ENCODE measurements at regions not wholly inside any gene's neighbourhood (a gene's known extent, or its start where the extent isn't known, plus 50 kb on each side); places are given as distances from the start of the nearest gene placed in this dataset.

GRCh38 chr9:89732295-89732938, 127.6 kb downstream of the GADD45G start:
- peaks cover 18% of the 10 kb centered on the region for H3K4me1 Mint-ChIP-seq
- DNase-seq (ENCODE audit: low spot score in 2 of 2, unreplicated experiment in 2 of 2), result no peak
- no peaks in the 10 kb centered on the region for H3K9me3 Mint-ChIP-seq
- H3K27ac Mint-ChIP-seq, result no peak overlapping the region
- H3K4me3 Mint-ChIP-seq, result no peak overlapping the region
- no peaks in the 10 kb centered on the region for H3K27me3 Mint-ChIP-seq (ENCODE audit: low read depth)
- no peaks in the 10 kb centered on the region for H3K36me3 Mint-ChIP-seq
- TF ChIP-seq CTCF (IDR thresholded peaks at IDR 0.05; ENCODE audit: unreplicated experiment), result no peak

GRCh38 chr9:89732939-89733324, 128.1 kb downstream of the GADD45G start:
- no peaks in the 10 kb centered on the region for H3K27me3 Mint-ChIP-seq (ENCODE audit: low read depth)

GRCh38 chr9:89734600-89735041, 129.8 kb downstream of the GADD45G start:
- Mint-ChIP-seq H3K4me1 (peaks cover 14% of the 10 kb centered on the region), H3K4me3 (no peak overlapping the region), H3K36me3 (no peaks in the 10 kb centered on the region), H3K9me3 (no peaks in the 10 kb centered on the region), H3K27ac (no peak overlapping the region), H3K27me3 (ENCODE audit: low read depth) (no peaks in the 10 kb centered on the region)
- TF ChIP-seq CTCF (IDR thresholded peaks at IDR 0.05; ENCODE audit: unreplicated experiment), result no peak
- no peak for DNase-seq (ENCODE audit: low spot score in 2 of 2, unreplicated experiment in 2 of 2)

More at GRCh38 chr9:89732939-89733324, 128.1 kb downstream of the GADD45G start:
- no peaks in the 10 kb centered on the region for H3K36me3 Mint-ChIP-seq
- H3K4me3 Mint-ChIP-seq, result no peak overlapping the region
- H3K27ac Mint-ChIP-seq, result no peak overlapping the region
- peaks cover 18% of the 10 kb centered on the region for H3K4me1 Mint-ChIP-seq
- no peak for DNase-seq (ENCODE audit: low spot score in 2 of 2, unreplicated experiment in 2 of 2)
- no peak for TF ChIP-seq CTCF (IDR thresholded peaks at IDR 0.05; ENCODE audit: unreplicated experiment)
- H3K9me3 Mint-ChIP-seq, result no peaks in the 10 kb centered on the region

GRCh38 chr9:89738137-89738932, 133.5 kb downstream of the GADD45G start:
- no peak for TF ChIP-seq CTCF (IDR thresholded peaks at IDR 0.05; ENCODE audit: unreplicated experiment)
- no peak overlapping the region for H3K4me3 Mint-ChIP-seq

GRCh38 chr9:89739511-89739910, 134.7 kb downstream of the GADD45G start:
- H3K27me3 Mint-ChIP-seq (ENCODE audit: low read depth), result no peaks in the 10 kb centered on the region

More at GRCh38 chr9:89738137-89738932, 133.5 kb downstream of the GADD45G start:
- Mint-ChIP-seq H3K36me3 (no peaks in the 10 kb centered on the region), H3K27ac (no peak overlapping the region), H3K4me1 (peaks cover 2% of the 10 kb centered on the region), H3K27me3 (ENCODE audit: low read depth) (no peaks in the 10 kb centered on the region), H3K9me3 (no peaks in the 10 kb centered on the region)
- no peak for DNase-seq (ENCODE audit: low spot score in 2 of 2, unreplicated experiment in 2 of 2)

More at GRCh38 chr9:89739511-89739910, 134.7 kb downstream of the GADD45G start:
- H3K9me3 Mint-ChIP-seq, result no peaks in the 10 kb centered on the region
- no peaks in the 10 kb centered on the region for H3K36me3 Mint-ChIP-seq
- no peak overlapping the region for H3K27ac Mint-ChIP-seq
- peaks cover 8% of the 10 kb centered on the region for H3K4me1 Mint-ChIP-seq
- TF ChIP-seq CTCF (IDR thresholded peaks at IDR 0.05; ENCODE audit: unreplicated experiment), result no peak
- H3K4me3 Mint-ChIP-seq, result no peak overlapping the region
- no peak for DNase-seq (ENCODE audit: low spot score in 2 of 2, unreplicated experiment in 2 of 2)

Measured in mesothelial cell of epicardium (in vitro differentiated cells).